ENCODE measurements at regions not wholly inside any gene's neighbourhood (a gene's known extent, or its start where the extent isn't known, plus 50 kb on each side); places are given as distances from the start of the nearest gene placed in this dataset.

- no peak overlapping the region for H3K27ac ChIP-seq
- TF ChIP-seq, protein P1, sequence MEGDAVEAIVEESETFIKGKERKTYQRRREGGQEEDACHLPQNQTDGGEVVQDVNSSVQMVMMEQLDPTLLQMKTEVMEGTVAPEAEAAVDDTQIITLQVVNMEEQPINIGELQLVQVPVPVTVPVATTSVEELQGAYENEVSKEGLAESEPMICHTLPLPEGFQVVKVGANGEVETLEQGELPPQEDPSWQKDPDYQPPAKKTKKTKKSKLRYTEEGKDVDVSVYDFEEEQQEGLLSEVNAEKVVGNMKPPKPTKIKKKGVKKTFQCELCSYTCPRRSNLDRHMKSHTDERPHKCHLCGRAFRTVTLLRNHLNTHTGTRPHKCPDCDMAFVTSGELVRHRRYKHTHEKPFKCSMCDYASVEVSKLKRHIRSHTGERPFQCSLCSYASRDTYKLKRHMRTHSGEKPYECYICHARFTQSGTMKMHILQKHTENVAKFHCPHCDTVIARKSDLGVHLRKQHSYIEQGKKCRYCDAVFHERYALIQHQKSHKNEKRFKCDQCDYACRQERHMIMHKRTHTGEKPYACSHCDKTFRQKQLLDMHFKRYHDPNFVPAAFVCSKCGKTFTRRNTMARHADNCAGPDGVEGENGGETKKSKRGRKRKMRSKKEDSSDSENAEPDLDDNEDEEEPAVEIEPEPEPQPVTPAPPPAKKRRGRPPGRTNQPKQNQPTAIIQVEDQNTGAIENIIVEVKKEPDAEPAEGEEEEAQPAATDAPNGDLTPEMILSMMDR (conservative IDR thresholded peaks at IDR 0.05): no peak
Observed at GRCh38 chr10:131532291-131532690, 220.8 kb upstream of the TCERG1L start.

GRCh38 chr10:131532745-131533341 is 221.3 kb upstream of the TCERG1L start:
- no peak overlapping the region for H3K27ac ChIP-seq
- TF ChIP-seq, protein P1 (conservative IDR thresholded peaks at IDR 0.05): no peak

DNA sequence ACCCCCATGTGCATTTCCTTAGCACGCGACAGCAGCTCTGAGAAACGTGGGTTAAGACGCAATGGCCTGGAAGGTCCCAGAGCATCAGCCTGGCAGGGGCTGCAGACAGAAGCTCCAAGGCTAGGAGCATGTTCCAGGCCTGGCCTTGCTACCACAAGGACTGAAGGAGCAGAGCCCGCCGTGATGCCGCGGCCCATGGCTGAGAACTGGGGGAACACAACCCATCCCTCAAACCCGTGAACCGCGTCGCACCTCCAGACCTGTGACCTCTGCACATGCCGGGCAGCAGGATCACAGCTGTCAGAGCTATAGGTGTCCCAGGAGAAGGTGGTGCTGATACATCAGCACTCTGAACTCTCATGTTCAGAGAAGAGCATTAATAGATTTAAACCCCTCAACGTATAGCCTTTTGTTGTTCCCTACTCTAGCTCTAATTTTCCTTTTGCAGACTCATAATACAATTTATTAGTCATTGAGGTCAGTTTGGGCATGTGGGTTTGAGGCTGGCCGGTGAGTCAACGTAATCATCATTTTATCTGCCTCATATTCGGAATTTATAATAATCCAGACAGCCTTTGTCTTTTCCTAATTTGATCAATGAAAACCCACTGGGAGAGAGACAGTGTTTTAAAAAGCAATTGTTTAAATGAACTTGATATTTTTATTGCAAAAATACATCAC is 222.5 kb upstream of the TCERG1L start:
- TF ChIP-seq, protein P1 (conservative IDR thresholded peaks at IDR 0.05): no peak

GRCh38 chr10:131534836-131535235 is 223.3 kb upstream of the TCERG1L start:
- H3K27ac ChIP-seq: no peak overlapping the region
- TF ChIP-seq, protein P1 (conservative IDR thresholded peaks at IDR 0.05): no peak

More for the DNA sequence above, 222.5 kb upstream of the TCERG1L start:
- H3K27ac ChIP-seq: no peak overlapping the region

GRCh38 chr10:131536676-131537075 is 225.2 kb upstream of the TCERG1L start:
- TF ChIP-seq, protein P1 (conservative IDR thresholded peaks at IDR 0.05): no peak
- H3K27ac ChIP-seq: no peak overlapping the region

DNA sequence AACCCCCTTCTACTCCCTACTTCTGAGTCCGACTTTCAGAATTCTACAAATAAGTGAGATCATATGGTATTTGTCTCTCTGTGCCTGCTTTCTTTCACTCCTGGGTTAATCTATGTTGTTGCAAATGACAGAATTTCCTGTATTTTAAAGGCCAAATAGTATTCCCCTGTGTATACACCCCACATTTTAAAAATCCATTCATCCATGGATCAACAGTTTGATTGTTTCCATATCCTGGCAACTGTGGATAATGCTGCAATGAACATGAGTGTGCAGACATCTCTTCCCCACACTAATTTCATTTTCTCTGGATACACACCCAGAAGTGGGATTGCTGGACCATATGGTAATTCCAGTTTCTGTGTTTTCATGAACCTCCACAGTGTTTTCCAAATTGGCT is 225.8 kb upstream of the TCERG1L start:
- H3K27ac ChIP-seq: no peak overlapping the region
- TF ChIP-seq, protein P1 (conservative IDR thresholded peaks at IDR 0.05): no peak

DNA sequence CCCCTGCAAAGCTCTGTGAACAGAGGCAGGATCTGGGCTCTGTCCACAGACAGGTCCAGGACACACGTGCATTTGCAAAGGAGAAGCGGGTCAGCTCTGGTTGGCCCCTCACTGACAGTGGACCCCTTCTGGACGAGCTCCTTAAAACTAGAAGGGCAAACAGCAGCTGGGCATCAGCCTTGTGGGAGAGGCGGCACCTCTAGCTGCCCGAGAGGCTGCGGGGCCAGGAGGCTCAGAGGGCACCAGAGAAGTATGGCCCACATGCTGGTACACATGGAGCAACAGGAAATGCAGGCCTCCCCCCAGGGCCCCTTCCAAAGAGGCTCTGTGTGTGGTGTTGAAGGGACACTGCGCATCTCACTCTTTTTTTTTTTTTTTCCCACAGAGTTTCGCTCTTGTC is 233.0 kb upstream of the TCERG1L start:
- H3K27ac ChIP-seq: no peak overlapping the region
- TF ChIP-seq, protein P1 (conservative IDR thresholded peaks at IDR 0.05): no peak

Measured in VCaP (cell line).